ENCODE measurements at regions not wholly inside any gene's neighbourhood (a gene's known extent, or its start where the extent isn't known, plus 50 kb on each side); places are given as distances from the start of the nearest gene placed in this dataset.

DNA sequence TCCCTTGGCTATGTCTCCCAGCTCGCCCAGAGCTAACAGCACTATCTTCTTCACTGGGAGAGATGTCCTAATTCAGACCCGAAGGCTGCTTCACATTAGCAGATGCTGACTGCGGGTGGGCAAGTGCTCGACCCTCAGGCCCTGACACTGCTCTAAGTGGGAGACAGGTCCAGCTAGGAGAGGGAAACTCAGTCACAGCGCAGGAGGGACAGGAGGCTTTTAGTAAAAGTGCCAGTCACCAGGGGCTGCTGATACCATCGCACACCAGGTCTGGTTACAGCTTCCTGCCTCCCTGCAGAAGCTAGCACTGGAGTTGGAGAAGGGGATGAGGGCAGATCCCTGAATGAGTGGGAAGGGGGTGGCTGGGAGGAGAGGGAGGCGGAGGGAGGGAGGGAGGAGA is 365.8 kb upstream of the RGMA start:
- TF ChIP-seq, protein P1, sequence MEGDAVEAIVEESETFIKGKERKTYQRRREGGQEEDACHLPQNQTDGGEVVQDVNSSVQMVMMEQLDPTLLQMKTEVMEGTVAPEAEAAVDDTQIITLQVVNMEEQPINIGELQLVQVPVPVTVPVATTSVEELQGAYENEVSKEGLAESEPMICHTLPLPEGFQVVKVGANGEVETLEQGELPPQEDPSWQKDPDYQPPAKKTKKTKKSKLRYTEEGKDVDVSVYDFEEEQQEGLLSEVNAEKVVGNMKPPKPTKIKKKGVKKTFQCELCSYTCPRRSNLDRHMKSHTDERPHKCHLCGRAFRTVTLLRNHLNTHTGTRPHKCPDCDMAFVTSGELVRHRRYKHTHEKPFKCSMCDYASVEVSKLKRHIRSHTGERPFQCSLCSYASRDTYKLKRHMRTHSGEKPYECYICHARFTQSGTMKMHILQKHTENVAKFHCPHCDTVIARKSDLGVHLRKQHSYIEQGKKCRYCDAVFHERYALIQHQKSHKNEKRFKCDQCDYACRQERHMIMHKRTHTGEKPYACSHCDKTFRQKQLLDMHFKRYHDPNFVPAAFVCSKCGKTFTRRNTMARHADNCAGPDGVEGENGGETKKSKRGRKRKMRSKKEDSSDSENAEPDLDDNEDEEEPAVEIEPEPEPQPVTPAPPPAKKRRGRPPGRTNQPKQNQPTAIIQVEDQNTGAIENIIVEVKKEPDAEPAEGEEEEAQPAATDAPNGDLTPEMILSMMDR (IDR thresholded peaks at IDR 0.05) = no peak
- TF ChIP-seq POLR2A (IDR thresholded peaks at IDR 0.05) = no peak
